H9 (cell line): ENCODE measurements at regions not wholly inside any gene's neighbourhood (a gene's known extent, or its start where the extent isn't known, plus 50 kb on each side); places are given as distances from the start of the nearest gene placed in this dataset.

Experiments used
- DNase-seq: peaks from one replicate; pipeline ENCODE4 v3.0.0-alpha.2; 2017
- H2AFZ ChIP-seq: one replicate; pipeline ENCODE4 v1.6.1; 2013; ENCODE audit warnings: mild to moderate bottlenecking, low read length, control low read depth, moderate library complexity
- H2AK5ac ChIP-seq: 2 replicates; pipeline ENCODE4 v1.6.1; 2013; ENCODE audit warnings: low read length, control low read depth, mixed read lengths; ENCODE audit not compliant: insufficient read length
- H2BK120ac ChIP-seq: one replicate; pipeline ENCODE4 v1.6.1; 2013; ENCODE audit warnings: low read depth, mild to moderate bottlenecking, low read length, control low read depth, inconsistent platforms; ENCODE audit not compliant: poor library complexity, severe bottlenecking
- H2BK12ac ChIP-seq: 2 replicates; pipeline ENCODE4 v1.6.1; 2013; ENCODE audit warnings: low read length, control low read depth, mixed read lengths, low read depth; ENCODE audit not compliant: insufficient read length
- H2BK15ac ChIP-seq: 2 replicates; pipeline ENCODE4 v1.6.1; 2013; ENCODE audit warnings: low read depth, low read length, control low read depth
- H2BK20ac ChIP-seq: one replicate; pipeline ENCODE4 v1.6.1; 2013; ENCODE audit warnings: low read depth, mild to moderate bottlenecking, low read length, control low read depth, inconsistent platforms; ENCODE audit not compliant: poor library complexity, severe bottlenecking
- H2BK5ac ChIP-seq: 2 replicates; pipeline ENCODE4 v1.6.1; 2013; ENCODE audit warnings: low read length, control low read depth, mixed read lengths; ENCODE audit not compliant: insufficient read length
- H3K14ac ChIP-seq: 2 replicates; pipeline ENCODE4 v1.6.1; 2013; ENCODE audit warnings: low read length, control low read depth; ENCODE audit not compliant: insufficient read depth
- H3K18ac ChIP-seq: 2 replicates; pipeline ENCODE4 v1.6.1; 2013; ENCODE audit warnings: low read depth, mild to moderate bottlenecking, mixed read lengths, low read length, control low read depth; ENCODE audit not compliant: insufficient read length
- H3K23ac ChIP-seq: 2 replicates; pipeline ENCODE4 v1.6.1; 2013; ENCODE audit warnings: low read length, control low read depth, mixed read lengths, low read depth; ENCODE audit not compliant: insufficient read length
- H3K23me2 ChIP-seq: 2 replicates; pipeline ENCODE4 v1.6.1; 2013; ENCODE audit warnings: low read depth, mild to moderate bottlenecking, mixed read lengths, low read length, control low read depth; ENCODE audit not compliant: insufficient read length, poor library complexity, severe bottlenecking
- H3K27ac ChIP-seq: 2 replicates; pipeline ENCODE4 v1.5.1; 2013; ENCODE audit warnings: low read length, control low read depth, mixed read lengths, low read depth; ENCODE audit not compliant: insufficient read length
- H3K27me3 ChIP-seq: 2 replicates; pipeline ENCODE4 v1.6.1; 2013; ENCODE audit warnings: low read length, control low read depth, inconsistent platforms; ENCODE audit not compliant: insufficient read depth
- H3K4ac ChIP-seq: 2 replicates; pipeline ENCODE4 v1.6.1; 2013; ENCODE audit warnings: low read depth, mild to moderate bottlenecking, control low read depth, inconsistent platforms, low read length, moderate library complexity
- H3K4me1 ChIP-seq: 2 replicates; pipeline ENCODE4 v1.6.1; 2013; ENCODE audit warnings: low read length, control low read depth, inconsistent platforms; ENCODE audit not compliant: insufficient read depth
- H3K4me2 ChIP-seq: 2 replicates; pipeline ENCODE4 v1.6.1; 2013; ENCODE audit warnings: low read length, control low read depth, mixed read lengths; ENCODE audit not compliant: insufficient read length, insufficient read depth
- H3K56ac ChIP-seq: 2 replicates; pipeline ENCODE4 v1.6.1; 2013; ENCODE audit warnings: low read depth, mild to moderate bottlenecking, mixed read lengths, low read length, control low read depth; ENCODE audit not compliant: insufficient read length
- H3K79me1 ChIP-seq: 2 replicates; pipeline ENCODE4 v1.6.1; 2013; ENCODE audit warnings: low read depth, mild to moderate bottlenecking, moderate library complexity, low read length, control low read depth, inconsistent platforms; ENCODE audit not compliant: insufficient read depth, poor library complexity, severe bottlenecking
- H3K79me2 ChIP-seq: 2 replicates; pipeline ENCODE4 v1.6.1; 2013; ENCODE audit warnings: low read length, control low read depth, inconsistent platforms; ENCODE audit not compliant: insufficient read depth
- H3K9ac ChIP-seq: 2 replicates; pipeline ENCODE4 v1.6.1; 2013; ENCODE audit warnings: low read length, control low read depth, mixed read lengths; ENCODE audit not compliant: insufficient read length; ENCODE audit errors: extremely low read depth
- H3K9me3 ChIP-seq: one replicate; pipeline ENCODE4 v1.6.1; 2013; ENCODE audit warnings: low read depth, low read length, inconsistent platforms; ENCODE audit not compliant: control insufficient read depth
- H3T11ph ChIP-seq: one replicate; pipeline ENCODE4 v1.6.1; 2013; ENCODE audit warnings: mild to moderate bottlenecking, low read length, control low read depth, inconsistent platforms
- H4K20me1 ChIP-seq: one replicate; pipeline ENCODE4 v1.6.1; 2013; ENCODE audit not compliant: control insufficient read depth, insufficient read length, insufficient read depth
- H4K5ac ChIP-seq: 2 replicates; pipeline ENCODE4 v1.6.1; 2013; ENCODE audit warnings: low read depth, mild to moderate bottlenecking, mixed read lengths, low read length, control low read depth; ENCODE audit not compliant: insufficient read length
- H4K8ac ChIP-seq: replicated peaks from 2 replicates; pipeline ENCODE4 v1.6.1; 2013; ENCODE audit warnings: low read length, control low read depth, mixed read lengths, low read depth; ENCODE audit not compliant: insufficient read length
- H4K91ac ChIP-seq: 2 replicates; pipeline ENCODE4 v1.6.1; 2013; ENCODE audit warnings: low read depth, mild to moderate bottlenecking, moderate library complexity, mixed read lengths, low read length, control low read depth; ENCODE audit not compliant: insufficient read length
- H3K27ac Mint-ChIP-seq, 3 experiments: 2 replicates in 2 of 3; 3 replicates in 1 of 3; pipeline ENCODE4 v1.8.0; 2020 to 2021; ENCODE audit warnings: mixed read lengths in 3 of 3, mild to moderate bottlenecking in 1 of 3, moderate library complexity in 1 of 3
- H3K27me3 Mint-ChIP-seq: 2 replicates; pipeline ENCODE4 v1.8.0; 2021; ENCODE audit warnings: low read depth, mild to moderate bottlenecking, moderate library complexity, mixed read lengths
- H3K36me3 Mint-ChIP-seq, 3 experiments: 2 replicates in 2 of 3; 3 replicates in 1 of 3; pipeline ENCODE4 v1.8.0; 2020 to 2021; ENCODE audit warnings: low read depth in 3 of 3, mixed read lengths in 3 of 3; ENCODE audit not compliant: insufficient read depth in 1 of 3
- H3K4me1 Mint-ChIP-seq, 2 experiments: 2 replicates each; pipeline ENCODE4 v1.8.0; 2020; ENCODE audit warnings: mixed read lengths in 2 of 2
- H3K4me3 Mint-ChIP-seq, 2 experiments: 2 replicates in 1 of 2; 3 replicates in 1 of 2; pipeline ENCODE4 v1.8.0; 2020 to 2021; ENCODE audit warnings: mild to moderate bottlenecking in 2 of 2, mixed read lengths in 2 of 2, moderate library complexity in 1 of 2
- H3K9me3 Mint-ChIP-seq, 2 experiments: 2 replicates in 1 of 2; 3 replicates in 1 of 2; pipeline ENCODE4 v1.8.0; 2020; ENCODE audit warnings: mild to moderate bottlenecking in 2 of 2, mixed read lengths in 2 of 2, moderate library complexity in 1 of 2
- WGBS: extraction: QIAGEN DNeasy Blood & Tissue Kit; methylation state at CpG from one replicate; pipeline ENCODE4 v1.1.7; 2013; ENCODE audit warnings: missing lambda C conversion rate, low lambda C conversion rate, mixed read lengths; ENCODE audit not compliant: insufficient read length; ENCODE audit errors: extremely low coverage; 5-methylcytosine and 5-hydroxymethylcytosine counted together
- TF ChIP-seq, protein P1 (sequence below): fragments of 200-600 bp; sonication (generic); conservative IDR thresholded peaks from 3 replicates; pipeline ENCODE4 v1.8.0; 2021; ENCODE audit warnings: antibody characterized with exemption, mild to moderate bottlenecking

DNA sequence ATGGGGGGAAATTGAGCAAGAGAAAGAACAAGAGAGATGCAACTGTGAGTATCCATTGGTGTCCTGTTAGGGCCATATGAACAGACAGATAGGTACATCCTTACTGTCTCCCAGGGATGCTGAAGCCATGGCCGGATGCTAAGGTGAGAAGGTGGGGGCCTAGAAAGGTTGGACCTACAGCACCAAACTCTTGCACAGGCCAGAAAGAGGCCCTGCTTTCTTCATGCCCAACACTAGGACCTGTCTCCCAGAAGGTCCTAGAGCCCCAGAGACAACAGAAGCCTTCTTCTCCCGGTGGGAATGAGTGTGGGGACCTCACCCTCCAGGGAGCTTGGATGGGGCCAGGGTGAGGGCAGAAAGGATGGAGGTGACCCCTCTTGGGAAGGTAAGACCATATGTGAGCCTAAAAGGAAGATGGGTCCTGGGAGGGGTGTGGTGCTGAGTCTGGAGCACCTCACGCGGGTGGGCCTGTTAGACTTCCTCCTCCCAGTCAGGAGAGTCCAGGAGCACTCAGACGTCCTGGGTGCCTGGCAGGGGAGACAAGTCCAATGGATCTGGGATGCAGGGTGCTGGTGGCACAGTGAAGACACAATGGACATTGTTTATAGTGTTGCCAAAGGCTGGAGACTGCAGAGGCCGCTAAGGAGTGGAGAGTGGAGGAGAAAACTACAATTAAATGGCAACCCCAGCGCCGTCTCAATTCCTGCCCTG lies 265.3 kb downstream of the CYP26B1 start:
- Histone ChIP-seq H2BK120ac (no peak overlapping the region), H3K14ac (no peak overlapping the region), H2BK12ac (no peak overlapping the region), H2BK20ac (no peak overlapping the region), H2AFZ (no peak overlapping the region), H4K91ac (no peak overlapping the region), H3K4me1 (no peaks in the 10 kb centered on the region), H3K9ac (no peak overlapping the region), H3K4me2 (no peak overlapping the region), H4K8ac (no peak overlapping the region), H3T11ph (no peak overlapping the region), H3K27ac (no peak overlapping the region), H3K79me1 (no peaks in the 10 kb centered on the region), H3K23ac (no peak overlapping the region), H3K4ac (no peak overlapping the region), H2BK15ac (no peak overlapping the region), H3K79me2 (no peaks in the 10 kb centered on the region), H3K56ac (no peak overlapping the region), H3K18ac (no peak overlapping the region), H3K9me3 (no peaks in the 10 kb centered on the region), H4K5ac (no peak overlapping the region), H2BK5ac (no peak overlapping the region), H2AK5ac (no peak overlapping the region), H4K20me1 (no peaks in the 10 kb centered on the region), H3K23me2 (no peaks in the 10 kb centered on the region), H3K27me3 (no peaks in the 10 kb centered on the region)
- Mint-ChIP-seq H3K36me3 (no peaks in the 10 kb centered on the region; a peak in 1 of 7 replicates), H3K9me3 (no peaks in the 10 kb centered on the region; a peak in 1 of 5 replicates), H3K27me3 (peaks cover 7% of the 10 kb centered on the region), H3K27ac (peak overlapping the region in 1 of 3 experiments; percentile 83; a peak in 2 of 7 replicates), H3K4me1 (peaks cover 0 to 6% of the 10 kb centered on the region in 2 experiments; a peak in 2 of 4 replicates), H3K4me3 (no peak overlapping the region; a peak in 1 of 5 replicates)
- no CpG with 5 or more reads among the region's 8 CpGs for WGBS
- TF ChIP-seq, protein P1, sequence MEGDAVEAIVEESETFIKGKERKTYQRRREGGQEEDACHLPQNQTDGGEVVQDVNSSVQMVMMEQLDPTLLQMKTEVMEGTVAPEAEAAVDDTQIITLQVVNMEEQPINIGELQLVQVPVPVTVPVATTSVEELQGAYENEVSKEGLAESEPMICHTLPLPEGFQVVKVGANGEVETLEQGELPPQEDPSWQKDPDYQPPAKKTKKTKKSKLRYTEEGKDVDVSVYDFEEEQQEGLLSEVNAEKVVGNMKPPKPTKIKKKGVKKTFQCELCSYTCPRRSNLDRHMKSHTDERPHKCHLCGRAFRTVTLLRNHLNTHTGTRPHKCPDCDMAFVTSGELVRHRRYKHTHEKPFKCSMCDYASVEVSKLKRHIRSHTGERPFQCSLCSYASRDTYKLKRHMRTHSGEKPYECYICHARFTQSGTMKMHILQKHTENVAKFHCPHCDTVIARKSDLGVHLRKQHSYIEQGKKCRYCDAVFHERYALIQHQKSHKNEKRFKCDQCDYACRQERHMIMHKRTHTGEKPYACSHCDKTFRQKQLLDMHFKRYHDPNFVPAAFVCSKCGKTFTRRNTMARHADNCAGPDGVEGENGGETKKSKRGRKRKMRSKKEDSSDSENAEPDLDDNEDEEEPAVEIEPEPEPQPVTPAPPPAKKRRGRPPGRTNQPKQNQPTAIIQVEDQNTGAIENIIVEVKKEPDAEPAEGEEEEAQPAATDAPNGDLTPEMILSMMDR, result no peak
- DNase-seq, result no peak
